ENCODE measurements at regions not wholly inside any gene's neighbourhood (a gene's known extent, or its start where the extent isn't known, plus 50 kb on each side); places are given as distances from the start of the nearest gene placed in this dataset.

GRCh38 chr2:136301006-136301405, 183.1 kb upstream of the CXCR4 start:
- no peak for TF ChIP-seq POLR2A (IDR thresholded peaks at IDR 0.05)
- no peak for TF ChIP-seq CTCF (IDR thresholded peaks at IDR 0.05)

Data from thyroid gland (tissue), 4 donors.